ENCODE measurements at regions not wholly inside any gene's neighbourhood (a gene's known extent, or its start where the extent isn't known, plus 50 kb on each side); places are given as distances from the start of the nearest gene placed in this dataset.
"Not testable (repeated sequence)": the region's sequence is repeated elsewhere in the genome, so short reads cannot be mapped to it uniquely, and the experiment has no call there.

DNA sequence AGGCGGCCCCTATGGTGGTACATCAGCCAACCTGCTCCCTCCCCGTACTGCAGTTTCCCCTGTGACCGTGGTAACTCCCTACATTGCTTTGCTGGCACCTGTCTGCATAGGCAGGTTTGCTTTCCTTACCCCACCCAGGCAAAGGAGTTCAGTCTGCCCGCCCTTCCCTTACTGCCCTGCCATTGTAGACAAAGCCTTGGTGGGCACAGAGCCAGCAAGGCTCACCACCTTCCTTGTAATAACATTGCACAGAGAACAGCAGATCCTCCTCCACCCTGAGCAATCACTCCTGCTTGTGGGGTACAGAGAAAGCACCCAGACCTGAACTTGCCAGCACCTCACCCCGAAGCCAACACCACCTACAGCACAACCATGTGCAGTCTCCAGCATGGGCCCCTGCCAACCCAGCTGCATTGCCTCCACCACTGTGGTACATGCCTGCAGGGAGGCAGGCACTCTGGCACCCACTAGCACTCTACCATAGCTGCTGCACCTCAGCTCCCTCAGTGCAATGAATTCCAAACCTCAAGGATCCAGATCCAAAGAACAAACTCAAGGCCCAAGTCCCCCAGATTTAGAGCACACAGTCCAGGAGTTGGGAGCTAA is 192.7 kb upstream of the KCNMB2 start:
- Histone ChIP-seq H3K9me3 (ENCODE audit: insufficient read depth, low read depth, low read length) (no peaks in the 10 kb centered on the region), H3K14ac (ENCODE audit: low read length) (no peak overlapping the region), H2BK5ac (ENCODE audit: low read depth, low read length, poor library complexity) (no peak overlapping the region), H3K4ac (ENCODE audit: low read depth, low read length) (no peak overlapping the region), H2AFZ (ENCODE audit: insufficient read depth, low read length, poor library complexity) (no peak overlapping the region), H2BK120ac (ENCODE audit: insufficient read depth, low read length, poor library complexity) (peak overlapping the region; percentile 33), H3K23ac (ENCODE audit: low read length) (no peak overlapping the region), H4K8ac (ENCODE audit: low read depth, low read length) (no peak overlapping the region), H3K4me2 (ENCODE audit: low read length) (no peak overlapping the region), H4K12ac (ENCODE audit: low read depth, low read length) (no peak overlapping the region), H3K27me3 (ENCODE audit: insufficient read depth, low read length) (no peaks in the 10 kb centered on the region), H3K9ac (ENCODE audit: low read length) (no peak overlapping the region), H3K27ac (ENCODE audit: low read depth, low read length) (no peak overlapping the region), H3K18ac (ENCODE audit: low read length) (no peak overlapping the region), H2BK12ac (ENCODE audit: low read length) (peak overlapping the region; percentile 56), H3K4me1 (ENCODE audit: control insufficient read depth in 1 of 2, insufficient read depth in 2 of 2, low read length in 2 of 2) (peaks cover 0 to 3% of the 10 kb centered on the region in 2 experiments), H4K91ac (ENCODE audit: low read depth, low read length) (peak overlapping the region; percentile 42), H3K79me1 (ENCODE audit: low read length) (peaks cover 2% of the 10 kb centered on the region), H2AK5ac (ENCODE audit: low read length) (peak overlapping the region; percentile 64), H3K36me3 (ENCODE audit: control insufficient read depth in 1 of 2, insufficient read depth in 2 of 2, low read length in 2 of 2) (no peaks in the 10 kb centered on the region), H3K4me3 (ENCODE audit: low read depth, low read length) (no peak overlapping the region), H3K79me2 (ENCODE audit: control insufficient read depth, insufficient read depth, low read length, poor library complexity) (no peaks in the 10 kb centered on the region)
- DNase-seq = no peak
- WGBS (ENCODE audit: extremely low coverage, insufficient coverage, insufficient read length) = no CpG with 5 or more reads among the region's 5 CpGs

DNA sequence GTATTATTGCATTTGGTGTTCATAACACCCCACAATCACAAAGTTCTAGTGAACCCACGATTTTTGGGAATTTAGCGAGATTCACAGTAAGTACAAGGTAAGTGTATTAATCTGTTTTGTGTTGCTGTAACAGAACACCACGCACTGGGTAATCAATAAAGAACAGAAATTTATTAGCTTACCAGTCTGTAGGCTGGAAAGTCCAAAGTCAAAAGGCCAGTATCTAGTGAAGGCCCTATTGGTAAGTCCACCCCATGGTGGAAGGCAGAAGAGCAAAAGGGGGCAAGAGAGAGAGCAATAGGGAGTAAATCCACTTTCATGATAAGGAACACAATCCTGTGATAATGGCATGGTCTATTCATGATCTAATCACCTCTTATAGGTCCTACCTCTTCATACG is 190.3 kb upstream of the KCNMB2 start:
- H4K91ac ChIP-seq (ENCODE audit: low read depth, low read length) = no peak overlapping the region
- no peaks in the 10 kb centered on the region for H3K9me3 ChIP-seq (ENCODE audit: insufficient read depth, low read depth, low read length)

DNA sequence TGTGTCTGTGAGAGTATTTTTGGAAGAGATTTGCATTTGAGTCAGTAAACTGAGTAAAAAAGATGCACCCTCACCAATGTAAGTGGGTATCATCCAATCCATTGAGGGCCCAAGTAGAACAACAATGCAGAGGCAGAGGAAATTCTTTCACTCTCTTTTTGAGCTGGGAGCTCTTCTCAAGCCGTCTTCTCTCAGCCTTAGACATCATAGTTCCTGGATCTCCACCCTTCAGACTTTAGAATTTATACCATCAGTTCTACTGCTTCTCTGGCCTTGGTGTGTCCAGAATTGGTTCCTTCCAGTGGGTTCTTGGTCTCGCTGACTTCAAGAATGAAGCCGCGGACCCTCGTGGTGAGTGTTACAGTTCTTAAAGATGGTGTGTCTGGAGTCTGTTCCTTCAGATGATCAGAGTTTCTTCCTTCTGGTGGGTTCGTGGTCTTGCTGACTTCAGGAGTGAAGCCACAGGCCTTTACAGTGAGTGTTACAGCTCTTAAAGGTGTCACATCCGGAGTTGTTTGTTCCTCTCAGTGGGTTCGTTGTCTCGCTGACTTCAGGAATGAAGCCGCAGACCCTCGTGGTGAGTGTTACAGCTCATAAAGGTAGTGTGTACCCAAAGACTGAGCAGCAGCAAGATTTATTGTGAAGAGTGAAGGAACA is 187.5 kb upstream of the KCNMB2 start:
- not testable (repeated sequence) for H2BK120ac ChIP-seq (ENCODE audit: insufficient read depth, low read length, poor library complexity)
- no CpG with 5 or more reads among the region's 11 CpGs for WGBS (ENCODE audit: extremely low coverage, insufficient coverage, insufficient read length)

More for the DNA sequence above, 190.3 kb upstream of the KCNMB2 start:
- Histone ChIP-seq H3K4me1 (ENCODE audit: control insufficient read depth in 1 of 2, insufficient read depth in 2 of 2, low read length in 2 of 2) (peaks cover 0 to 3% of the 10 kb centered on the region in 2 experiments), H3K23ac (ENCODE audit: low read length) (no peak overlapping the region), H3K36me3 (ENCODE audit: control insufficient read depth in 1 of 2, insufficient read depth in 2 of 2, low read length in 2 of 2) (no peaks in the 10 kb centered on the region), H4K8ac (ENCODE audit: low read depth, low read length) (no peak overlapping the region), H3K27me3 (ENCODE audit: insufficient read depth, low read length) (no peaks in the 10 kb centered on the region), H2BK5ac (ENCODE audit: low read depth, low read length, poor library complexity) (no peak overlapping the region), H3K4me3 (ENCODE audit: low read depth, low read length) (no peak overlapping the region), H3K14ac (ENCODE audit: low read length) (no peak overlapping the region), H3K4me2 (ENCODE audit: low read length) (no peak overlapping the region), H3K9ac (ENCODE audit: low read length) (no peak overlapping the region), H2AK5ac (ENCODE audit: low read length) (no peak overlapping the region), H3K18ac (ENCODE audit: low read length) (no peak overlapping the region), H3K79me2 (ENCODE audit: control insufficient read depth, insufficient read depth, low read length, poor library complexity) (no peaks in the 10 kb centered on the region), H2AFZ (ENCODE audit: insufficient read depth, low read length, poor library complexity) (no peak overlapping the region), H4K12ac (ENCODE audit: low read depth, low read length) (no peak overlapping the region), H3K27ac (ENCODE audit: low read depth, low read length) (no peak overlapping the region), H3K4ac (ENCODE audit: low read depth, low read length) (no peak overlapping the region), H3K79me1 (ENCODE audit: low read length) (peaks cover 2% of the 10 kb centered on the region), H2BK120ac (ENCODE audit: insufficient read depth, low read length, poor library complexity) (no peak overlapping the region), H2BK12ac (ENCODE audit: low read length) (no peak overlapping the region)
- no CpG with 5 or more reads among the region's 4 CpGs for WGBS (ENCODE audit: extremely low coverage, insufficient coverage, insufficient read length)
- DNase-seq = no peak

DNA sequence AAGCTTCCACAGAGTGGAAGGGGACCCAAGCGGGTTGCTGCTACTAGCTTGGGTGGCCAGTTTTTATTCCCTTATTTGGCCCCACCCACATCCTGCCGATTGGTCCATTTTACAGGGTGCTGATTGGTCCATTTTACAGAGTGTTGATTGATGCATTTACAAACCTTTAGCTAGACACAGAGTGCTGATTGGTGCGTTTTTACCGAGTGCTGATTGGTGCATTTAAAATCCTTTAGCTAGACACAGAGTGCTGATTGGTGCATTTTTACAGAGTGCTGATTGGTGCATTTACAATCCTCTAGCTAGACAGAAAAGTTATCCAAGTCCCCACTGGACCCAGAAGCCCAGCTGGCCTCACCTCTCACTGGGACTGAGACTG is 187.0 kb upstream of the KCNMB2 start:
- H3K79me1 ChIP-seq (ENCODE audit: low read length); H4K12ac ChIP-seq (ENCODE audit: low read depth, low read length); H3K79me2 ChIP-seq (ENCODE audit: control insufficient read depth, insufficient read depth, low read length, poor library complexity); DNase-seq; H2BK5ac ChIP-seq (ENCODE audit: low read depth, low read length, poor library complexity); H3K36me3 ChIP-seq (ENCODE audit: control insufficient read depth in 1 of 2, insufficient read depth in 2 of 2, low read length in 2 of 2); H3K18ac ChIP-seq (ENCODE audit: low read length); H2AK5ac ChIP-seq (ENCODE audit: low read length); H2AFZ ChIP-seq (ENCODE audit: insufficient read depth, low read length, poor library complexity); H3K9ac ChIP-seq (ENCODE audit: low read length); H3K4me3 ChIP-seq (ENCODE audit: low read depth, low read length); H3K27me3 ChIP-seq (ENCODE audit: insufficient read depth, low read length); H3K4me1 ChIP-seq (ENCODE audit: control insufficient read depth in 1 of 2, insufficient read depth in 2 of 2, low read length in 2 of 2); H4K8ac ChIP-seq (ENCODE audit: low read depth, low read length); H3K9me3 ChIP-seq (ENCODE audit: insufficient read depth, low read depth, low read length); H4K91ac ChIP-seq (ENCODE audit: low read depth, low read length); H3K27ac ChIP-seq (ENCODE audit: low read depth, low read length); H2BK120ac ChIP-seq (ENCODE audit: insufficient read depth, low read length, poor library complexity); H3K4me2 ChIP-seq (ENCODE audit: low read length); H3K4ac ChIP-seq (ENCODE audit: low read depth, low read length); H2BK12ac ChIP-seq (ENCODE audit: low read length); H3K14ac ChIP-seq (ENCODE audit: low read length); H3K23ac ChIP-seq (ENCODE audit: low read length): not testable (repeated sequence)
- no CpG with 5 or more reads among the region's 4 CpGs for WGBS (ENCODE audit: extremely low coverage, insufficient coverage, insufficient read length)

More for the DNA sequence above, 187.5 kb upstream of the KCNMB2 start:
- H3K9ac ChIP-seq (ENCODE audit: low read length); H3K18ac ChIP-seq (ENCODE audit: low read length); H4K91ac ChIP-seq (ENCODE audit: low read depth, low read length); H3K14ac ChIP-seq (ENCODE audit: low read length); H3K27me3 ChIP-seq (ENCODE audit: insufficient read depth, low read length); DNase-seq; H3K23ac ChIP-seq (ENCODE audit: low read length); H3K36me3 ChIP-seq (ENCODE audit: control insufficient read depth in 1 of 2, insufficient read depth in 2 of 2, low read length in 2 of 2); H3K79me2 ChIP-seq (ENCODE audit: control insufficient read depth, insufficient read depth, low read length, poor library complexity); H3K27ac ChIP-seq (ENCODE audit: low read depth, low read length); H3K9me3 ChIP-seq (ENCODE audit: insufficient read depth, low read depth, low read length); H2AFZ ChIP-seq (ENCODE audit: insufficient read depth, low read length, poor library complexity); H3K4me2 ChIP-seq (ENCODE audit: low read length); H2BK5ac ChIP-seq (ENCODE audit: low read depth, low read length, poor library complexity); H4K8ac ChIP-seq (ENCODE audit: low read depth, low read length); H4K12ac ChIP-seq (ENCODE audit: low read depth, low read length); H2AK5ac ChIP-seq (ENCODE audit: low read length); H3K4ac ChIP-seq (ENCODE audit: low read depth, low read length); H3K79me1 ChIP-seq (ENCODE audit: low read length); H3K4me3 ChIP-seq (ENCODE audit: low read depth, low read length); H2BK12ac ChIP-seq (ENCODE audit: low read length); H3K4me1 ChIP-seq (ENCODE audit: control insufficient read depth in 1 of 2, insufficient read depth in 2 of 2, low read length in 2 of 2): not testable (repeated sequence)

All from trophoblast cell (in vitro differentiated cells and primary cell).